ENCODE measurements at regions not wholly inside any gene's neighbourhood (a gene's known extent, or its start where the extent isn't known, plus 50 kb on each side); places are given as distances from the start of the nearest gene placed in this dataset.

- no peak for DNase-seq
- no peak overlapping the region for H3K4me3 Mint-ChIP-seq
- WGBS, 2 experiments (ENCODE audit: insufficient coverage in 1 of 2, insufficient read length in 1 of 2) = 94 to 100% methylated on average over 2 to 4 of the region's 4 CpGs
- Histone ChIP-seq H3K36me3 (ENCODE audit: control insufficient read depth, insufficient read depth, low read length) (no peaks in the 10 kb centered on the region), H3K9ac (ENCODE audit: extremely low read depth, low read length, poor library complexity, severe bottlenecking) (no peak overlapping the region), H3K27ac (ENCODE audit: low read depth, low read length) (no peak overlapping the region), H3K4me1 (ENCODE audit: control insufficient read depth, insufficient read depth, low read length) (no peaks in the 10 kb centered on the region), H3K27me3 (ENCODE audit: control insufficient read depth, insufficient read depth, low read length, poor library complexity, severe bottlenecking) (no peaks in the 10 kb centered on the region), H3K4me3 (ENCODE audit: low read length) (no peak overlapping the region), H3K9me3 (ENCODE audit: control insufficient read depth, low read length) (no peaks in the 10 kb centered on the region)
- TF ChIP-seq, protein P1, sequence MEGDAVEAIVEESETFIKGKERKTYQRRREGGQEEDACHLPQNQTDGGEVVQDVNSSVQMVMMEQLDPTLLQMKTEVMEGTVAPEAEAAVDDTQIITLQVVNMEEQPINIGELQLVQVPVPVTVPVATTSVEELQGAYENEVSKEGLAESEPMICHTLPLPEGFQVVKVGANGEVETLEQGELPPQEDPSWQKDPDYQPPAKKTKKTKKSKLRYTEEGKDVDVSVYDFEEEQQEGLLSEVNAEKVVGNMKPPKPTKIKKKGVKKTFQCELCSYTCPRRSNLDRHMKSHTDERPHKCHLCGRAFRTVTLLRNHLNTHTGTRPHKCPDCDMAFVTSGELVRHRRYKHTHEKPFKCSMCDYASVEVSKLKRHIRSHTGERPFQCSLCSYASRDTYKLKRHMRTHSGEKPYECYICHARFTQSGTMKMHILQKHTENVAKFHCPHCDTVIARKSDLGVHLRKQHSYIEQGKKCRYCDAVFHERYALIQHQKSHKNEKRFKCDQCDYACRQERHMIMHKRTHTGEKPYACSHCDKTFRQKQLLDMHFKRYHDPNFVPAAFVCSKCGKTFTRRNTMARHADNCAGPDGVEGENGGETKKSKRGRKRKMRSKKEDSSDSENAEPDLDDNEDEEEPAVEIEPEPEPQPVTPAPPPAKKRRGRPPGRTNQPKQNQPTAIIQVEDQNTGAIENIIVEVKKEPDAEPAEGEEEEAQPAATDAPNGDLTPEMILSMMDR (conservative IDR thresholded peaks at IDR 0.05) = no peak
- no peaks in the 10 kb centered on the region for H3K36me3 Mint-ChIP-seq (ENCODE audit: low read depth)
- no peaks in the 10 kb centered on the region for H3K27me3 Mint-ChIP-seq (ENCODE audit: insufficient read depth)
- no peaks in the 10 kb centered on the region for H3K9me3 Mint-ChIP-seq
- H3K27ac Mint-ChIP-seq = no peak overlapping the region
- no peaks in the 10 kb centered on the region for H3K4me1 Mint-ChIP-seq
Observed at GRCh38 chr5:68884144-68884754, 209.6 kb upstream of the SLC30A5 start.

DNA sequence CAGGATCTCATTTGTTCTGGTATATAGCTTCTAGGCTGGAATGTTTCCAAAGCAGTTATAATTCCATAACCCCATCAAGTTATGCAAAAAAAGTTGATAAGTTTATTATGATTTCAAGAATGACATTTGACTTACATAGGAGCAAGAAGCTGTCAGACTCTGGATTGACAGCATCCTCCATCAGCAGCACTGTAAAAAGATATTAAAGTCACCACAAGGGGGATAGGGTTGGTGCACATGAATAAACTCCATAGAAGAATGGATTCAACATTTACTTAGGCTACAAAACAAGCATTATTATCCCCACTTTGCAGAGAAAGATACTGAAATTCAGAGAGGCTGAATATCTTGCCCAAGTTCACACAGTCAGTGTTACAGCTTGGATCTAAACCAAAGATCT, 208.9 kb upstream of the SLC30A5 start:
- Histone ChIP-seq H3K9ac (ENCODE audit: extremely low read depth, low read length, poor library complexity, severe bottlenecking) (no peak overlapping the region), H3K9me3 (ENCODE audit: control insufficient read depth, low read length) (no peaks in the 10 kb centered on the region), H3K4me3 (ENCODE audit: low read length) (no peak overlapping the region), H3K27me3 (ENCODE audit: control insufficient read depth, insufficient read depth, low read length, poor library complexity, severe bottlenecking) (no peaks in the 10 kb centered on the region), H3K36me3 (ENCODE audit: control insufficient read depth, insufficient read depth, low read length) (no peaks in the 10 kb centered on the region), H3K4me1 (ENCODE audit: control insufficient read depth, insufficient read depth, low read length) (no peaks in the 10 kb centered on the region), H3K27ac (ENCODE audit: low read depth, low read length) (no peak overlapping the region)
- Mint-ChIP-seq H3K27ac (no peak overlapping the region), H3K9me3 (no peaks in the 10 kb centered on the region), H3K27me3 (ENCODE audit: insufficient read depth) (no peaks in the 10 kb centered on the region), H3K36me3 (ENCODE audit: low read depth) (no peaks in the 10 kb centered on the region), H3K4me1 (no peaks in the 10 kb centered on the region), H3K4me3 (no peak overlapping the region)
- DNase-seq = no peak
- TF ChIP-seq, protein P1 (conservative IDR thresholded peaks at IDR 0.05) = peak; percentile 74

DNA sequence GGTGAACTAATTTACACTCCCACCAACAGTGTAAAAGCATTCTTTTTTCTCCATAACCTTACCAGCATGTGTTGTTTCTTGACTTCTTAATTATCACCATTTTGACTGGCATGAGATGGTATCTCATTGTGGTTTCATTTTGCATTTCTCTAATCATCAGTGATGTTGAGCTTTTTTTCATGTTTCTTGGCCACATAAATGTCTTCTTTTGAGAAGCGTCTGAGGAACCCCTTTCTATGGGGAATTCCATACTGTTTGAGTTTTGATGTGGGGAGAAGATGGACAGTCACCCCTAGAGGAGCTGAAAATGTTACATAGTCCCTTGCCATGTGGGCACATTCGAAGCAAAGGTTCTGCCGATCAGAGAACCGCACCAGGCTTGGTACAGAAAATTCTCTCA, 207.0 kb upstream of the SLC30A5 start:
- Mint-ChIP-seq H3K4me3 (no peak overlapping the region), H3K4me1 (no peaks in the 10 kb centered on the region), H3K27me3 (ENCODE audit: insufficient read depth) (no peaks in the 10 kb centered on the region), H3K27ac (no peak overlapping the region), H3K36me3 (ENCODE audit: low read depth) (no peaks in the 10 kb centered on the region), H3K9me3 (no peaks in the 10 kb centered on the region)
- no peak for DNase-seq
- TF ChIP-seq, protein P1 (conservative IDR thresholded peaks at IDR 0.05) = no peak
- Histone ChIP-seq H3K9me3 (ENCODE audit: control insufficient read depth, low read length) (no peaks in the 10 kb centered on the region), H3K4me1 (ENCODE audit: control insufficient read depth, insufficient read depth, low read length) (no peaks in the 10 kb centered on the region), H3K36me3 (ENCODE audit: control insufficient read depth, insufficient read depth, low read length) (no peaks in the 10 kb centered on the region), H3K4me3 (ENCODE audit: low read length) (no peak overlapping the region), H3K9ac (ENCODE audit: extremely low read depth, low read length, poor library complexity, severe bottlenecking) (no peak overlapping the region), H3K27me3 (ENCODE audit: control insufficient read depth, insufficient read depth, low read length, poor library complexity, severe bottlenecking) (no peaks in the 10 kb centered on the region), H3K27ac (ENCODE audit: low read depth, low read length) (no peak overlapping the region)
- 95 to 100% methylated on average over 3 to 4 of the region's 4 CpGs for WGBS, 2 experiments (ENCODE audit: insufficient coverage in 1 of 2, insufficient read length in 1 of 2)
